Gastroesophageal sphincter (tissue), 3 donors: ENCODE measurements at regions not wholly inside any gene's neighbourhood (a gene's known extent, or its start where the extent isn't known, plus 50 kb on each side); places are given as distances from the start of the nearest gene placed in this dataset.

ENCODE experiments used
- EP300 ChIP-seq: sonication (generic); formaldehyde crosslinking; IDR thresholded peaks from one replicate; pipeline ENCODE4 v1.6.1; 2017; ENCODE audit warnings: antibody characterized with exemption, mild to moderate bottlenecking
- POLR2A ChIP-seq, 2 donors: fragments of 450-650 bp; IDR thresholded peaks; one replicate each; pipeline ENCODE4 v1.6.1; 2017; ENCODE audit warnings: antibody characterized with exemption in 2 of 2, mild to moderate bottlenecking in 2 of 2, moderate library complexity in 1 of 2
- TF ChIP-seq, protein P1 (sequence below), 4 experiments: fragments of 200-600 bp in 2 of 4; fragments of 450-650 bp in 2 of 4; sonication (generic) in 1 of 4; IDR thresholded peaks; one replicate each; pipeline ENCODE4 v1.5.1; 2017 to 2019; ENCODE audit warnings: antibody characterized with exemption in 4 of 4, mild to moderate bottlenecking in 2 of 4, moderate library complexity in 2 of 4

- TF ChIP-seq POLR2A (IDR thresholded peaks at IDR 0.05) (no peak), EP300 (no peak)
- TF ChIP-seq, protein P1, sequence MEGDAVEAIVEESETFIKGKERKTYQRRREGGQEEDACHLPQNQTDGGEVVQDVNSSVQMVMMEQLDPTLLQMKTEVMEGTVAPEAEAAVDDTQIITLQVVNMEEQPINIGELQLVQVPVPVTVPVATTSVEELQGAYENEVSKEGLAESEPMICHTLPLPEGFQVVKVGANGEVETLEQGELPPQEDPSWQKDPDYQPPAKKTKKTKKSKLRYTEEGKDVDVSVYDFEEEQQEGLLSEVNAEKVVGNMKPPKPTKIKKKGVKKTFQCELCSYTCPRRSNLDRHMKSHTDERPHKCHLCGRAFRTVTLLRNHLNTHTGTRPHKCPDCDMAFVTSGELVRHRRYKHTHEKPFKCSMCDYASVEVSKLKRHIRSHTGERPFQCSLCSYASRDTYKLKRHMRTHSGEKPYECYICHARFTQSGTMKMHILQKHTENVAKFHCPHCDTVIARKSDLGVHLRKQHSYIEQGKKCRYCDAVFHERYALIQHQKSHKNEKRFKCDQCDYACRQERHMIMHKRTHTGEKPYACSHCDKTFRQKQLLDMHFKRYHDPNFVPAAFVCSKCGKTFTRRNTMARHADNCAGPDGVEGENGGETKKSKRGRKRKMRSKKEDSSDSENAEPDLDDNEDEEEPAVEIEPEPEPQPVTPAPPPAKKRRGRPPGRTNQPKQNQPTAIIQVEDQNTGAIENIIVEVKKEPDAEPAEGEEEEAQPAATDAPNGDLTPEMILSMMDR (IDR thresholded peaks at IDR 0.05), result no peak
These were observed 826.3 kb downstream of the BCL11A start for GRCh38 chr2:59727121-59727590.
